Stimulated activated naive B cell treated with anti-CD40 and anti-IgM and Interleukin-4, amounts not matched to agents 10 μg/mL and 1 μg/mL and 100 μg/mL, for 72 hours (primary cell): ENCODE measurements at regions not wholly inside any gene's neighbourhood (a gene's known extent, or its start where the extent isn't known, plus 50 kb on each side); places are given as distances from the start of the nearest gene placed in this dataset.

Source experiments
- ATAC-seq, 2 donors: fragments of 150-1000 bp; cut with Tn5 transposase; replicated peaks; 2 replicates each; pipeline ENCODE4 v1.10.0; 2021; ENCODE audit warnings: moderate library complexity in 1 of 2
- DNase-seq: peaks from one replicate; pipeline ENCODE4 v3.0.0; 2021
- H3K27ac Mint-ChIP-seq: one replicate; pipeline ENCODE4 v1.8.0; 2022; ENCODE audit warnings: mild to moderate bottlenecking, mixed read lengths
- H3K27me3 Mint-ChIP-seq, 2 donors: one replicate each; pipeline ENCODE4 v1.8.0; 2022; ENCODE audit warnings: mixed read lengths in 2 of 2
- H3K36me3 Mint-ChIP-seq, 2 donors: one replicate each; pipeline ENCODE4 v1.8.0; 2022; ENCODE audit warnings: mixed read lengths in 2 of 2, mild to moderate bottlenecking in 1 of 2
- H3K4me1 Mint-ChIP-seq, 2 donors: one replicate each; pipeline ENCODE4 v1.8.0; 2022; ENCODE audit warnings: mixed read lengths in 2 of 2, mild to moderate bottlenecking in 1 of 2
- H3K4me3 Mint-ChIP-seq, 2 donors: one replicate each; pipeline ENCODE4 v1.8.0; 2022; ENCODE audit warnings: mild to moderate bottlenecking in 2 of 2, mixed read lengths in 2 of 2, moderate library complexity in 1 of 2
- H3K9me3 Mint-ChIP-seq, 2 donors: one replicate each; pipeline ENCODE4 v1.8.0; 2022; ENCODE audit warnings: mixed read lengths in 2 of 2, mild to moderate bottlenecking in 1 of 2

- DNase-seq (no peak), ATAC-seq (no peak)
- Mint-ChIP-seq H3K27ac (no peak overlapping the region), H3K4me1 (no peaks in the 10 kb centered on the region), H3K27me3 (peaks cover 6 to 12% of the 10 kb centered on the region in 2 donors), H3K4me3 (no peak overlapping the region), H3K36me3 (no peaks in the 10 kb centered on the region), H3K9me3 (peaks cover 0 to 1% of the 10 kb centered on the region in 2 donors)
These were observed 206.9 kb downstream of the WDR11 start for GRCh38 chr10:121058082-121058481.

- no peak overlapping the region for H3K27ac Mint-ChIP-seq
- DNase-seq (no peak), ATAC-seq (no peak)
- peaks cover 1% of the 10 kb centered on the region in 2 donors for H3K9me3 Mint-ChIP-seq
- H3K27me3 Mint-ChIP-seq = peaks cover 6 to 12% of the 10 kb centered on the region in 2 donors
- no peak overlapping the region for H3K4me3 Mint-ChIP-seq
- H3K4me1 Mint-ChIP-seq = no peaks in the 10 kb centered on the region
- H3K36me3 Mint-ChIP-seq = no peaks in the 10 kb centered on the region
These were observed 208.2 kb downstream of the WDR11 start for GRCh38 chr10:121059351-121059750.

DNA sequence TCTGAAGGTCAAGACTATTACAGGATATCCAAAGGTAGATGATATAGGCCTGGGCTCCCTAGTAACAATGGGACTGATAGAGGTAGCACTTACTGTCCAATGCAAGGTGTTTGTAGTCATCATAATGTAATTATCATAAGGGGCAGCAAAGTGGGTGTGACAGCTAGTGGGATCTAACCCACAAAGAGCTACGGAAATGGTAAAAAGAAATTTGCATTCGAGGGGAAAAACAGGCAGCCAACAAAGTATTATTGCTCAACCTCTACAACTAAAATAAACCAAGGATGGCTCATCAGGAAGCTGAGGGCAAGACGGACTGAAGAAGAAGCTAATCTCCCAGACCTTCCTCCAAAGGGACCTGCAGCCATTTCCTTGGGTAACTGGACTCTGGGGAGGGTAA, 211.0 kb downstream of the WDR11 start:
- ATAC-seq = no peak
- no peak overlapping the region for H3K27ac Mint-ChIP-seq
- H3K36me3 Mint-ChIP-seq = no peaks in the 10 kb centered on the region
- H3K4me1 Mint-ChIP-seq = no peaks in the 10 kb centered on the region
- peaks cover 6% of the 10 kb centered on the region in 2 donors for H3K27me3 Mint-ChIP-seq
- H3K4me3 Mint-ChIP-seq = no peak overlapping the region
- peaks cover 3 to 4% of the 10 kb centered on the region in 2 donors for H3K9me3 Mint-ChIP-seq
- no peak for DNase-seq

GRCh38 chr10:121063744-121064143, 212.6 kb downstream of the WDR11 start:
- H3K27me3 Mint-ChIP-seq = peaks cover 6% of the 10 kb centered on the region in 2 donors

DNA sequence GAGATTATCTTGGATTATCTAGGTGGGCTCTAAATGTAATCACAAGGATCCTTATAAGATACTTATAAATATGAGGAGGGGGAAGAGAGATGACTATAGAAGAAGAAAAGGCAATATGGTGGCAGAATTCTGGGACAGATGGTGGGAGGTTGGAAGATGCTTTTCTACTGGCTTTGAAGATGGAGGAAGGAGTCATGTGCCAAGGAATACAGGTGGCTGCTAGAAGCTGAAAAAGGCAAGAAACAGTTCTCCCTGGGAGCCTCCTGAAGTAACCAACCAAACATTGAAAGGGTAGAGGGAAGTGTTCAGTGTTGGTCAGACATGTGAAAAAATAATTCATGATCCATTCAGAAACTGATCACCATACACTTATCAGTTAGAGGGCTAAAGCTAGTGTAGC, 213.3 kb downstream of the WDR11 start:
- Mint-ChIP-seq H3K4me3 (no peak overlapping the region), H3K27me3 (no peaks in the 10 kb centered on the region), H3K36me3 (no peaks in the 10 kb centered on the region), H3K4me1 (no peaks in the 10 kb centered on the region), H3K27ac (no peak overlapping the region), H3K9me3 (peaks cover 4 to 7% of the 10 kb centered on the region in 2 donors)
- DNase-seq = no peak
- no peak for ATAC-seq

More at GRCh38 chr10:121063744-121064143, 212.6 kb downstream of the WDR11 start:
- no peak for DNase-seq
- peaks cover 5 to 7% of the 10 kb centered on the region in 2 donors for H3K9me3 Mint-ChIP-seq
- ATAC-seq = no peak
- no peak overlapping the region for H3K27ac Mint-ChIP-seq
- H3K4me3 Mint-ChIP-seq = no peak overlapping the region
- H3K36me3 Mint-ChIP-seq = no peaks in the 10 kb centered on the region
- H3K4me1 Mint-ChIP-seq = no peaks in the 10 kb centered on the region

DNA sequence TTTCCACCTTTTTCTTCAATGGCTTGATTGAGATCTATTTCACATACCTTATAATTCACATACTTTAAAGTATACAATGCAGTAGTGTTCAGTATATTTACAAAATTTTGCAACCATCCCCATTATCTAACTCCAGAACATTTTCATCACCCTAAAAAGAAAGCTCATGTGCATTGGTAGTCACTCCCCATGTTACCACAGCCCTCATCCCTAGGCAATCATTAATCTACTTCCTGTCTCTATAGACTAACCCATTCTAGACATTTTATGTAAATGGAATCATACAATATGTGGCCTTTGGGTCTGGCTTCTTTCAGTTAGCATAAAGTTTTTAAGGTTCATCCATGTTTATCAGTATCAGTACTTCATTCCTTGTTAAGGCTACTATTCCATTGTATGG, 214.2 kb downstream of the WDR11 start:
- no peaks in the 10 kb centered on the region for H3K4me1 Mint-ChIP-seq
- H3K27me3 Mint-ChIP-seq = no peaks in the 10 kb centered on the region
- DNase-seq (no peak), ATAC-seq (no peak)
- no peak overlapping the region for H3K27ac Mint-ChIP-seq
- H3K36me3 Mint-ChIP-seq = no peaks in the 10 kb centered on the region
- H3K4me3 Mint-ChIP-seq = no peak overlapping the region
- peaks cover 7% of the 10 kb centered on the region in 2 donors for H3K9me3 Mint-ChIP-seq

GRCh38 chr10:121069061-121069850, 218.1 kb downstream of the WDR11 start:
- peak in 1 of 2 donors; percentile 56 for ATAC-seq
- no peaks in the 10 kb centered on the region for H3K27me3 Mint-ChIP-seq
- DNase-seq = no peak

GRCh38 chr10:121070275-121071070, 219.3 kb downstream of the WDR11 start:
- Mint-ChIP-seq H3K4me3 (no peak overlapping the region), H3K9me3 (peaks cover 3 to 7% of the 10 kb centered on the region in 2 donors), H3K36me3 (no peaks in the 10 kb centered on the region), H3K27ac (no peak overlapping the region), H3K27me3 (no peaks in the 10 kb centered on the region), H3K4me1 (no peaks in the 10 kb centered on the region)
- ATAC-seq (peak in 1 of 2 donors; percentile 33), DNase-seq (no peak)

More at GRCh38 chr10:121069061-121069850, 218.1 kb downstream of the WDR11 start:
- H3K4me1 Mint-ChIP-seq = no peaks in the 10 kb centered on the region
- no peaks in the 10 kb centered on the region for H3K36me3 Mint-ChIP-seq
- no peak overlapping the region for H3K4me3 Mint-ChIP-seq
- H3K9me3 Mint-ChIP-seq = peaks cover 7% of the 10 kb centered on the region in 2 donors
- no peak overlapping the region for H3K27ac Mint-ChIP-seq

DNA sequence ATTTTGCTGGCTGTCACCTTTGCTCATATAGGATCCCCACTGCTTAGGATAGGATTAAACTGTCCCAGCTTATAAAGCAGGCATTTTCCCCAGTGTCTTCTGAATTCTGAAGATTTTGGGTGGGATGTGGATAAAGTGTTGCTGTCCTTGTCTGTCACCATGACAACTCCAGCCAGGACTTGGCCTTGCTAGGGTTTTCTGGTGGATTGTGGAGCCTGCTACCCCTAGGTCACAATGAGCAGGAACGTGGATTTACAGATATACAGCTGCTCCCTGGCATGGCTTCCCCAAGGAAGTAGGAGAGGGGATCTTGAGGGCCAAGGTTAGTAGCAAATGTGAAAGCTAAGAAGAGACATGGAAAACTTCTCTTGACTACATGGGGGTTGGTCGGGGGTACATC, 220.7 kb downstream of the WDR11 start:
- peaks cover 3 to 5% of the 10 kb centered on the region in 2 donors for H3K9me3 Mint-ChIP-seq
- ATAC-seq = no peak

GRCh38 chr10:121073728-121074127, 222.6 kb downstream of the WDR11 start:
- Mint-ChIP-seq H3K36me3 (no peaks in the 10 kb centered on the region), H3K27ac (no peak overlapping the region), H3K27me3 (peaks cover 0 to under 1% of the 10 kb centered on the region in 2 donors), H3K9me3 (peaks cover 0 to 3% of the 10 kb centered on the region in 2 donors), H3K4me3 (no peak overlapping the region), H3K4me1 (no peaks in the 10 kb centered on the region)
- DNase-seq (no peak), ATAC-seq (no peak)

More for the DNA sequence above, 220.7 kb downstream of the WDR11 start:
- no peak for DNase-seq
- Mint-ChIP-seq H3K36me3 (no peaks in the 10 kb centered on the region), H3K4me3 (no peak overlapping the region), H3K27me3 (no peaks in the 10 kb centered on the region), H3K27ac (no peak overlapping the region), H3K4me1 (no peaks in the 10 kb centered on the region)

DNA sequence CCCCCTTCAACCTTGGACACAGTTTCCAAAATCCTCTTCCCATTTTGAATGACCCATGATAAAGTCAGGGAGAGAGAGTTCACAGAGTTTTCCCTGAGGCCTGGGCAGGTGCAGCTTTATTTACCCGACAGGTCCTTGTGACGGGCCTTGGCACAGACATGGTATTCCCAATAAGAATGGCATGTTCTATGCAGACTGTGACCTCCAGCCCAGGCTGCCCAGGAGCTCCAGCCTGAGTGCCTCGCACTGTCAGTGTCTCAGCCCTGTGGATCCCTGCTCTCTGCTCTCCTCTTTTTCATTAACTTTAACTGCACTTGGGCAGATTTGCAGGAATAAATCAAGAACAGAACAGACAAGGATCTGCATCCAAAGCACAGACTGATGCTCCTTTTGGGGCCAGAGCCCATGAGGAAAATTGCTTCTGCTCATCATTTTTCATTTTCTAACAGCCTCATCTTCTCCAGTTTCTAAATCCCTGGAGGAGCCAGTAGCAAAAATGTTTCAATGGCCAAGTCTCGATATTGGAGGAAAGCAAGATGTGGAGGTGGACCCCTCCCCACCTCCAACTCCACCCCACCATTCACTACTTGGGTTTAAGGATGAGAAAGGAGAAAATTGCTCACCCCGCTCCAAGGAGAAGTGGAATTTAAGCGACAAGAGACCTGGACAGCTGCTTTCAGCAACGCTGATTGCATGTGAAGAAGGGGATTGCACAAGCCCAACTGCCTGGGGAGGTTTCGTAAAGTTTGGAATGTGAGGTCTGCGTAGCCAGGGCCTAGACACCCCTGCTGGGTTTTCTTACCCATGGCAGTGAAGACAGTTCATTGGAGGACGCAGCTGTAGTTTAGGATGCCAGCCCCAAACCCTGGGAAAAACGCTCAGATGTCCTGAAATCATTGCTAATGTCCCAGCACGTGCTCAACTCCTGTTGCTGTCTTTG, 225.9 kb downstream of the WDR11 start:
- H3K4me3 Mint-ChIP-seq = no peak overlapping the region
- H3K27ac Mint-ChIP-seq = no peak overlapping the region
- ATAC-seq (no peak), DNase-seq (no peak)
- no peaks in the 10 kb centered on the region for H3K9me3 Mint-ChIP-seq
- no peaks in the 10 kb centered on the region for H3K36me3 Mint-ChIP-seq
- H3K27me3 Mint-ChIP-seq = peaks cover 0 to 4% of the 10 kb centered on the region in 2 donors
- H3K4me1 Mint-ChIP-seq = no peaks in the 10 kb centered on the region

DNA sequence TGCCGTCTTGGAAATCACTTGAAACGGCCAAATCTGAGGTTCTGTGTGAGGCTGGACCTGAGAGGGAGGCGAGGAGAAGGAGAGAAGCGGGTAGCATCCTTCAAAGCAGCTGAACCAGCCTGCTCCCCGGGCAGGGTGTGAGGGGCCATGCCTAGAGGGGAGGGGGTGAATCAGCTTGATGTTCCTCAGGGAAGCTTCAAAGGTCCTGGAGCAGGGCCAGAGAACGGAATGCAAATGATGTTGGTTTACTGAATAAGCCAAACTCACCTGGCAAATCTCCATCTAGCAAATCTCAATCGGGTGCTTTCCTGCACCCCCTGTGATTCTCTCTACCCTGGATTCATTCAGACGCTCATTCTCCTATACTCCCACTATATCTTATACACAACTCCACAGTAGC, 226.9 kb downstream of the WDR11 start:
- no peaks in the 10 kb centered on the region for H3K9me3 Mint-ChIP-seq
- DNase-seq (no peak), ATAC-seq (no peak)
- H3K27me3 Mint-ChIP-seq = peaks cover 0 to 4% of the 10 kb centered on the region in 2 donors
- H3K4me1 Mint-ChIP-seq = no peaks in the 10 kb centered on the region
- H3K36me3 Mint-ChIP-seq = no peaks in the 10 kb centered on the region
- no peak overlapping the region for H3K4me3 Mint-ChIP-seq
- no peak overlapping the region for H3K27ac Mint-ChIP-seq

DNA sequence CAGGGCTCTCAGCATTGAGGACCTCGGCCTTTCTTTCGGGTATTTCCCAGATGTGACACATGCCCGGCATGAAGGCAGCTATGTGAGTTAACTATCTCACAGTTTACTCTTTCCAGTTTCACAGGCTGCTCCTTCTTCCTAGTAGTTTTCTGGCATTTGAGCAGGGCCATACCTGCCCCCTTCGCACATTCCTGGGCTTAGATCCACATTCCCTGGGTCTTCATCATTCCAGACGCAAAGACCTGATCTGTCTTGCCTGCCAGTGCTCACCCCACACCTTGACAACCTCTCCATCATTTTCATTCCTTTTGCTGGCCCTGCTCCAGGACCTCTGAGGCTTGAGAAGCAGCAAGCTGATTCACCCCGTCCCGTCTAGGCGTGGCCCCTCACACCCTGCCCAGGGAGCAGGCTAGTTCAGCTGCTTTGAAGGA, 227.5 kb downstream of the WDR11 start:
- Mint-ChIP-seq H3K27ac (no peak overlapping the region), H3K4me3 (no peak overlapping the region), H3K27me3 (peaks cover 0 to 4% of the 10 kb centered on the region in 2 donors), H3K4me1 (no peaks in the 10 kb centered on the region), H3K36me3 (no peaks in the 10 kb centered on the region), H3K9me3 (no peaks in the 10 kb centered on the region)
- ATAC-seq (no peak), DNase-seq (no peak)

GRCh38 chr10:121079226-121079625, 228.1 kb downstream of the WDR11 start:
- Mint-ChIP-seq H3K4me3 (no peak overlapping the region), H3K27ac (no peak overlapping the region), H3K4me1 (no peaks in the 10 kb centered on the region), H3K9me3 (no peaks in the 10 kb centered on the region), H3K27me3 (peaks cover 0 to 4% of the 10 kb centered on the region in 2 donors), H3K36me3 (no peaks in the 10 kb centered on the region)
- no peak for DNase-seq
- no peak for ATAC-seq
